Lower leg skin (tissue), 3 donors: ENCODE measurements at regions not wholly inside any gene's neighbourhood (a gene's known extent, or its start where the extent isn't known, plus 50 kb on each side); places are given as distances from the start of the nearest gene placed in this dataset.

Experiments used
- POLR2A ChIP-seq, 2 donors: fragments of 450-650 bp; IDR thresholded peaks; one replicate each; pipeline ENCODE4 v1.6.1; 2016 to 2017; ENCODE audit warnings: antibody characterized with exemption in 2 of 2, mild to moderate bottlenecking in 1 of 2, moderate library complexity in 1 of 2
- TF ChIP-seq, protein P1 (sequence below), 3 donors: fragments of 450-650 bp; IDR thresholded peaks; one replicate each; pipeline ENCODE4 v1.5.1; 2016; ENCODE audit warnings: antibody characterized with exemption in 3 of 3, mild to moderate bottlenecking in 3 of 3, moderate library complexity in 2 of 3

DNA sequence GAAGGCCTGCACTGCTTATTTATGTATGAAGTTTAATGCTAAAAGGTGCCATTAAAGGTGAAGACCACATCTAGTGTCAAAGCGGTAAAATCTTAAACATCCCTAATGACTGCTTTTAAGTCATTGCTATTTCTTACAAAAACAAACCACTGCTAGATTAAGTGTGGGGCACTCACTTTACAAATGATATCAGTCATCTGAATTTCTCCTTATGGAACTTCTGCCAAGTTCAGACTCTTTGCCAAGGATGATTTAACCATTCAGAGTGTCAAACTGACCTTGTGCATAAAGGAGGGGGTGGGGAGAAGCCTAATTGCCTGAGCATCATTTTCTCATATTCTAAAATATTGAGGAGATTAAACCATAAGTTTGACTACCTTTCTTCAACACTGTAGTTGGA, 271.5 kb downstream of the TGFB2 start:
- TF ChIP-seq POLR2A (IDR thresholded peaks at IDR 0.05): no peak
- TF ChIP-seq, protein P1, sequence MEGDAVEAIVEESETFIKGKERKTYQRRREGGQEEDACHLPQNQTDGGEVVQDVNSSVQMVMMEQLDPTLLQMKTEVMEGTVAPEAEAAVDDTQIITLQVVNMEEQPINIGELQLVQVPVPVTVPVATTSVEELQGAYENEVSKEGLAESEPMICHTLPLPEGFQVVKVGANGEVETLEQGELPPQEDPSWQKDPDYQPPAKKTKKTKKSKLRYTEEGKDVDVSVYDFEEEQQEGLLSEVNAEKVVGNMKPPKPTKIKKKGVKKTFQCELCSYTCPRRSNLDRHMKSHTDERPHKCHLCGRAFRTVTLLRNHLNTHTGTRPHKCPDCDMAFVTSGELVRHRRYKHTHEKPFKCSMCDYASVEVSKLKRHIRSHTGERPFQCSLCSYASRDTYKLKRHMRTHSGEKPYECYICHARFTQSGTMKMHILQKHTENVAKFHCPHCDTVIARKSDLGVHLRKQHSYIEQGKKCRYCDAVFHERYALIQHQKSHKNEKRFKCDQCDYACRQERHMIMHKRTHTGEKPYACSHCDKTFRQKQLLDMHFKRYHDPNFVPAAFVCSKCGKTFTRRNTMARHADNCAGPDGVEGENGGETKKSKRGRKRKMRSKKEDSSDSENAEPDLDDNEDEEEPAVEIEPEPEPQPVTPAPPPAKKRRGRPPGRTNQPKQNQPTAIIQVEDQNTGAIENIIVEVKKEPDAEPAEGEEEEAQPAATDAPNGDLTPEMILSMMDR (IDR thresholded peaks at IDR 0.05): no peak
